H1 (cell line): ENCODE measurements at regions not wholly inside any gene's neighbourhood (a gene's known extent, or its start where the extent isn't known, plus 50 kb on each side); places are given as distances from the start of the nearest gene placed in this dataset.

Source experiments
- CTCF ChIA-PET: fragments of 300-600 bp; sonication (Branson Sonifier 250); formaldehyde crosslinking; loops from one replicate; lab custom pipeline; 2021; ENCODE audit not compliant: partially characterized antibody; lab: Charles Lee
- POLR2A ChIA-PET: fragments of 300-600 bp; sonication (Branson Sonifier 250); formaldehyde crosslinking; loops from one replicate; lab custom pipeline; 2021; ENCODE audit warnings: inconsistent platforms; ENCODE audit not compliant: partially characterized antibody; lab: Charles Lee
- DNase-seq, 2 experiments: peaks; one replicate each; pipeline versions ENCODE4 v3.0.0 to v3.0.0-alpha.2; 2010 to 2022; ENCODE audit warnings: low spot score in 2 of 2, low read depth in 1 of 2, mixed read lengths in 1 of 2
- FAIRE-seq: peaks from 2 replicates; lab custom pipeline; 2011; peaks lifted over from hg19 to GRCh38; lab: Jason Lieb, UNC
- H2AFZ ChIP-seq: 2 replicates; pipeline ENCODE4 v1.8.1; 2012; ENCODE audit warnings: low read length, inconsistent platforms
- H2AK5ac ChIP-seq: 2 replicates; pipeline ENCODE4 v1.6.1; 2013; ENCODE audit warnings: low read depth, low read length
- H2BK120ac ChIP-seq: replicated peaks from 2 replicates; pipeline ENCODE3; 2013; ENCODE audit warnings: low read depth, low read length, inconsistent platforms
- H2BK12ac ChIP-seq: 2 replicates; pipeline ENCODE4 v1.6.1; 2013; ENCODE audit warnings: low read depth, low read length
- H2BK15ac ChIP-seq: 2 replicates; pipeline ENCODE4 v1.6.1; 2013; ENCODE audit warnings: low read length
- H2BK20ac ChIP-seq: 2 replicates; pipeline ENCODE4 v1.6.1; 2013; ENCODE audit warnings: low read length
- H2BK5ac ChIP-seq: 2 replicates; pipeline ENCODE4 v1.6.1; 2013; ENCODE audit warnings: low read depth, low read length
- H3K14ac ChIP-seq: 2 replicates; pipeline ENCODE4 v1.6.1; 2013; ENCODE audit warnings: inconsistent platforms; ENCODE audit not compliant: insufficient read length
- H3K18ac ChIP-seq: 2 replicates; pipeline ENCODE4 v1.6.1; 2013; ENCODE audit warnings: low read length; ENCODE audit errors: extremely low read depth
- H3K23ac ChIP-seq: 2 replicates; pipeline ENCODE4 v1.6.1; 2013; ENCODE audit warnings: inconsistent platforms; ENCODE audit not compliant: insufficient read length
- H3K23me2 ChIP-seq: 2 replicates; pipeline ENCODE4 v1.6.1; 2013; ENCODE audit warnings: low read depth, low read length
- H3K27ac ChIP-seq: 2 replicates; pipeline ENCODE4 v1.6.1; 2011; ENCODE audit warnings: low read depth, low read length, inconsistent platforms
- H3K27me3 ChIP-seq, 4 experiments: replicated peaks in 1 of 4; 1 replicate in 1 of 4; 2 replicates in 3 of 4; pipeline versions ENCODE4 v1.6.1 to v1.8.1; 2011 to 2013; ENCODE audit warnings: low read length in 3 of 4, mild to moderate bottlenecking in 3 of 4, inconsistent platforms in 2 of 4, mixed read lengths in 2 of 4, moderate library complexity in 1 of 4; ENCODE audit not compliant: control insufficient read depth in 3 of 4, insufficient read depth in 3 of 4; ENCODE audit errors: extremely low read depth in 1 of 4
- H3K36me3 ChIP-seq, 4 experiments: 2 replicates each; pipeline versions ENCODE4 v1.6.1 to v1.8.1; 2011 to 2013; ENCODE audit warnings: mild to moderate bottlenecking in 4 of 4, low read length in 3 of 4, moderate library complexity in 2 of 4, control low read depth in 1 of 4, inconsistent platforms in 1 of 4; ENCODE audit not compliant: insufficient read depth in 4 of 4, control insufficient read depth in 2 of 4
- H3K4ac ChIP-seq: replicated peaks from 2 replicates; pipeline ENCODE3; 2013; ENCODE audit warnings: low read length, low read depth, mixed read lengths, inconsistent platforms; ENCODE audit not compliant: insufficient read length
- H3K4me1 ChIP-seq, 4 experiments: replicated peaks in 1 of 4; 1 replicate in 1 of 4; 2 replicates in 3 of 4; pipeline versions ENCODE4 v1.6.1 to v1.8.1; 2011 to 2013; ENCODE audit warnings: low read length in 3 of 4, inconsistent platforms in 2 of 4, mixed read lengths in 1 of 4; ENCODE audit not compliant: insufficient read depth in 4 of 4, control insufficient read depth in 3 of 4
- H3K4me2 ChIP-seq, 2 experiments: 2 replicates each; pipeline versions ENCODE4 v1.6.1 to v1.8.1; 2011 to 2013; ENCODE audit warnings: low read depth in 2 of 2, low read length in 2 of 2, control low read depth in 1 of 2, inconsistent platforms in 1 of 2, mild to moderate bottlenecking in 1 of 2; ENCODE audit not compliant: insufficient read depth in 1 of 2
- H3K4me3 ChIP-seq, 4 experiments: fragments of 200-600, 300-600 bp in 1 of 4; sonication (generic), shearing (Covaris generic), sonication (Bioruptor Twin) in 1 of 4; 2 replicates each; pipeline versions ENCODE4 v1.5.1 to v1.8.1; 2011 to 2016; ENCODE audit warnings: low read length in 4 of 4, low read depth in 3 of 4, control low read depth in 2 of 4, inconsistent platforms in 2 of 4, mild to moderate bottlenecking in 2 of 4, mixed read lengths in 1 of 4, moderate library complexity in 1 of 4; ENCODE audit not compliant: insufficient read depth in 2 of 4; ENCODE audit errors: extremely low read depth in 1 of 4
- H3K56ac ChIP-seq: replicated peaks from 2 replicates; pipeline ENCODE3; 2013; ENCODE audit warnings: low read depth, mild to moderate bottlenecking, mixed read lengths, low read length, inconsistent platforms; ENCODE audit not compliant: insufficient read length
- H3K79me1 ChIP-seq: 2 replicates; pipeline ENCODE4 v1.6.1; 2013; ENCODE audit warnings: low read depth, low read length, control low read depth
- H3K79me2 ChIP-seq, 2 experiments: 2 replicates each; pipeline versions ENCODE4 v1.6.1 to v1.8.1; 2012 to 2013; ENCODE audit warnings: low read length in 2 of 2, mild to moderate bottlenecking in 2 of 2, inconsistent platforms in 1 of 2; ENCODE audit not compliant: insufficient read depth in 2 of 2, control insufficient read depth in 1 of 2
- H3K9ac ChIP-seq, 4 experiments: replicated peaks in 1 of 4; 1 replicate in 1 of 4; 2 replicates in 3 of 4; pipeline versions ENCODE4 v1.6.1 to v1.8.1; 2011 to 2013; ENCODE audit warnings: low read depth in 3 of 4, low read length in 3 of 4, control low read depth in 2 of 4, mild to moderate bottlenecking in 2 of 4, moderate library complexity in 2 of 4, inconsistent platforms in 1 of 4; ENCODE audit errors: extremely low read depth in 1 of 4
- H3K9me3 ChIP-seq, 2 experiments: 2 replicates each; pipeline versions ENCODE4 v1.6.1 to v1.8.1; 2012 to 2013; ENCODE audit warnings: mild to moderate bottlenecking in 2 of 2, moderate library complexity in 2 of 2, control low read depth in 1 of 2, inconsistent platforms in 1 of 2, low read depth in 1 of 2, low read length in 1 of 2, mixed read lengths in 1 of 2; ENCODE audit not compliant: insufficient read depth in 2 of 2
- H4K20me1 ChIP-seq, 2 experiments: replicated peaks in 1 of 2; 2 replicates each; pipeline versions ENCODE3 to v1.8.1; 2011 to 2013; ENCODE audit warnings: inconsistent platforms in 2 of 2, low read length in 2 of 2, mild to moderate bottlenecking in 1 of 2; ENCODE audit not compliant: insufficient read depth in 2 of 2, control insufficient read depth in 1 of 2
- H4K5ac ChIP-seq: 2 replicates; pipeline ENCODE4 v1.6.1; 2013; ENCODE audit warnings: low read length, low read depth, mixed read lengths, inconsistent platforms; ENCODE audit not compliant: insufficient read length
- H4K8ac ChIP-seq: 2 replicates; pipeline ENCODE4 v1.8.0; 2013; ENCODE audit warnings: mild to moderate bottlenecking, moderate library complexity, low read length, inconsistent platforms; ENCODE audit not compliant: insufficient read depth; ENCODE audit errors: extremely low read depth
- H4K91ac ChIP-seq: replicated peaks from 2 replicates; pipeline ENCODE3; 2013; ENCODE audit warnings: low read length, mixed read lengths, inconsistent platforms; ENCODE audit not compliant: insufficient read length
- BRCA1 ChIP-seq: IDR thresholded peaks from 2 replicates; pipeline ENCODE4 v1.6.1; 2012; ENCODE audit warnings: low read depth, low read length, improper control_type of control experiment
- CBX5 ChIP-seq: fragments of 300-800, 300-1000 bp; sonication (generic); IDR thresholded peaks from 2 replicates; pipeline ENCODE4 v1.7.1; 2016; ENCODE audit warnings: antibody characterized with exemption, low read length, low read depth
- HDAC6 ChIP-seq: IDR thresholded peaks from one replicate; pipeline ENCODE4 v1.7.1; 2012; ENCODE audit warnings: low read depth, mild to moderate bottlenecking, inconsistent platforms, low read length, moderate library complexity
- RAD21 ChIP-seq, 2 experiments: IDR thresholded peaks in 1 of 2; conservative IDR thresholded peaks in 1 of 2; 2 replicates each; pipeline ENCODE4 v1.6.1; 2011; ENCODE audit warnings: low read depth in 2 of 2, low read length in 2 of 2, improper control_type of control experiment in 1 of 2, inconsistent platforms in 1 of 2, mild to moderate bottlenecking in 1 of 2, moderate library complexity in 1 of 2
- RFX5 ChIP-seq: IDR thresholded peaks from 2 replicates; pipeline ENCODE4 v1.6.1; 2011; ENCODE audit warnings: low read depth, low read length, improper control_type of control experiment, borderline replicate concordance
- SAP30 ChIP-seq: fragments of 300-600 bp; sonication (generic); IDR thresholded peaks from 2 replicates; pipeline ENCODE4 v1.7.1; 2012; ENCODE audit warnings: low read length, moderate library complexity, mild to moderate bottlenecking, inconsistent platforms; ENCODE audit not compliant: insufficient read depth, insufficient replicate concordance
- SP1 ChIP-seq: IDR thresholded peaks from 2 replicates; pipeline ENCODE4 v1.6.1; 2011; ENCODE audit warnings: low read depth, low read length
- TAF1 ChIP-seq: IDR thresholded peaks from 2 replicates; pipeline ENCODE4 v1.6.1; 2011; ENCODE audit warnings: mild to moderate bottlenecking, low read depth, low read length
- USF2 ChIP-seq: IDR thresholded peaks from 2 replicates; pipeline ENCODE4 v1.6.1; 2011; ENCODE audit warnings: low read length, improper control_type of control experiment
- WGBS, 2 experiments: shearing (Covaris generic) in 1 of 2; methylation state at CpG; one replicate each; pipeline versions ENCODE4 v1.1.6 to v1.1.7; 2013 to 2015; ENCODE audit warnings: low lambda C conversion rate in 2 of 2, mixed read lengths in 2 of 2, inconsistent platforms in 1 of 2, low coverage in 1 of 2, missing lambda C conversion rate in 1 of 2; ENCODE audit not compliant: insufficient replicate concordance in 2 of 2, insufficient coverage in 1 of 2, insufficient read length in 1 of 2; ENCODE audit errors: extremely low coverage in 1 of 2, missing lambda C conversion rate in 1 of 2; 5-methylcytosine and 5-hydroxymethylcytosine counted together
- TF ChIP-seq, protein P1 (sequence below), 3 experiments: IDR thresholded peaks; 1 replicate in 2 of 3; 2 replicates in 1 of 3; pipeline versions ENCODE4 v1.5.1 to v1.6.1; 2011; ENCODE audit warnings: low read length in 3 of 3, mild to moderate bottlenecking in 3 of 3, inconsistent platforms in 2 of 3, low read depth in 1 of 3, moderate library complexity in 1 of 3; ENCODE audit not compliant: insufficient read depth in 1 of 3; ENCODE audit errors: control extremely low read depth in 1 of 3
- TF ChIP-seq, protein P2 (sequence below): IDR thresholded peaks from 2 replicates; pipeline ENCODE4 v1.6.1; 2012; ENCODE audit warnings: inconsistent platforms

- no peak overlapping the region for H3K4me3 ChIP-seq
- no peak overlapping the region for H3K23ac ChIP-seq
- H4K91ac ChIP-seq: no peak overlapping the region
- H2BK12ac ChIP-seq: no peak overlapping the region
- no peak overlapping the region for H3K14ac ChIP-seq
- ChIA-PET POLR2A (no interaction called here), CTCF (no interaction called here)
- no peaks in the 10 kb centered on the region for H3K27me3 ChIP-seq
- H3K4ac ChIP-seq: no peak overlapping the region
- no peak overlapping the region for H2BK5ac ChIP-seq
- no peak overlapping the region for H2BK15ac ChIP-seq
- no peak overlapping the region for H2BK120ac ChIP-seq
- H3K4me1 ChIP-seq: no peaks in the 10 kb centered on the region
- DNase-seq (no peak), FAIRE-seq (no peak)
- no peak overlapping the region for H2BK20ac ChIP-seq
- no peak overlapping the region for H3K18ac ChIP-seq
- no peak overlapping the region for H3K4me2 ChIP-seq
- H2AK5ac ChIP-seq: no peak overlapping the region
- H3K27ac ChIP-seq: no peak overlapping the region
- H4K8ac ChIP-seq: no peak overlapping the region
- H3K79me2 ChIP-seq: no peaks in the 10 kb centered on the region
- no peaks in the 10 kb centered on the region for H3K36me3 ChIP-seq
- no peaks in the 10 kb centered on the region for H3K79me1 ChIP-seq
- no peaks in the 10 kb centered on the region for H3K9me3 ChIP-seq
- no peak overlapping the region for H3K9ac ChIP-seq
- no peaks in the 10 kb centered on the region for H4K20me1 ChIP-seq
- no peak overlapping the region for H4K5ac ChIP-seq
- H3K56ac ChIP-seq: no peak overlapping the region
- H3K23me2 ChIP-seq: no peaks in the 10 kb centered on the region
- WGBS, 2 experiments: 77% methylated on average over 1 of the region's 1 CpG; no CpG with 5 or more reads in 1 of the 2 experiments
- no peak overlapping the region for H2AFZ ChIP-seq
- TF ChIP-seq RAD21 (IDR thresholded peaks at IDR 0.05 in 1 of 2, conservative IDR thresholded peaks at IDR 0.05 in 1 of 2; ENCODE audit: low read depth in 2 of 2, low read length in 2 of 2) (no peak), CBX5 (no peak), USF2 (no peak), BRCA1 (no peak), HDAC6 (no peak), SAP30 (no peak), SP1 (no peak), RFX5 (no peak), TAF1 (no peak)
- TF ChIP-seq, protein P1, sequence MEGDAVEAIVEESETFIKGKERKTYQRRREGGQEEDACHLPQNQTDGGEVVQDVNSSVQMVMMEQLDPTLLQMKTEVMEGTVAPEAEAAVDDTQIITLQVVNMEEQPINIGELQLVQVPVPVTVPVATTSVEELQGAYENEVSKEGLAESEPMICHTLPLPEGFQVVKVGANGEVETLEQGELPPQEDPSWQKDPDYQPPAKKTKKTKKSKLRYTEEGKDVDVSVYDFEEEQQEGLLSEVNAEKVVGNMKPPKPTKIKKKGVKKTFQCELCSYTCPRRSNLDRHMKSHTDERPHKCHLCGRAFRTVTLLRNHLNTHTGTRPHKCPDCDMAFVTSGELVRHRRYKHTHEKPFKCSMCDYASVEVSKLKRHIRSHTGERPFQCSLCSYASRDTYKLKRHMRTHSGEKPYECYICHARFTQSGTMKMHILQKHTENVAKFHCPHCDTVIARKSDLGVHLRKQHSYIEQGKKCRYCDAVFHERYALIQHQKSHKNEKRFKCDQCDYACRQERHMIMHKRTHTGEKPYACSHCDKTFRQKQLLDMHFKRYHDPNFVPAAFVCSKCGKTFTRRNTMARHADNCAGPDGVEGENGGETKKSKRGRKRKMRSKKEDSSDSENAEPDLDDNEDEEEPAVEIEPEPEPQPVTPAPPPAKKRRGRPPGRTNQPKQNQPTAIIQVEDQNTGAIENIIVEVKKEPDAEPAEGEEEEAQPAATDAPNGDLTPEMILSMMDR (IDR thresholded peaks at IDR 0.05; ENCODE audit: control extremely low read depth in 1 of 3, insufficient read depth in 1 of 3, low read depth in 1 of 3, low read length in 3 of 3): no peak
- TF ChIP-seq, protein P2, sequence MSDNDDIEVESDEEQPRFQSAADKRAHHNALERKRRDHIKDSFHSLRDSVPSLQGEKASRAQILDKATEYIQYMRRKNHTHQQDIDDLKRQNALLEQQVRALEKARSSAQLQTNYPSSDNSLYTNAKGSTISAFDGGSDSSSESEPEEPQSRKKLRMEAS: no peak
Observed at GRCh38 chr13:80679423-80679822, 338.5 kb upstream of the SPRY2 start.
